Adrenal gland (tissue), 9 donors: ENCODE measurements at regions not wholly inside any gene's neighbourhood (a gene's known extent, or its start where the extent isn't known, plus 50 kb on each side); places are given as distances from the start of the nearest gene placed in this dataset.

Source experiments
- DNase-seq, 7 donors: peaks; one replicate each; pipeline ENCODE4 v3.0.0-alpha.2; 2019 to 2020
- H3K27ac ChIP-seq, 5 donors: fragments of 200-600 bp; sonication (generic) in 4 of 5; 1 replicate in 3 of 5; 2 replicates in 2 of 5; pipeline versions ENCODE4 v1.5.1 to v1.8.0; 2016 to 2020; ENCODE audit warnings: mild to moderate bottlenecking in 1 of 5
- H3K27me3 ChIP-seq: fragments of 200-600 bp; 2 replicates; pipeline ENCODE4 v1.8.0; 2021
- H3K36me3 ChIP-seq, 2 donors: fragments of 200-600 bp; replicated peaks in 1 of 2; 1 replicate in 1 of 2; 2 replicates in 1 of 2; pipeline versions ENCODE4 v1.5.1 to v1.8.0; 2018 to 2022
- H3K4me1 ChIP-seq, 2 donors: fragments of 200-600 bp; replicated peaks in 1 of 2; 1 replicate in 1 of 2; 2 replicates in 1 of 2; pipeline versions ENCODE4 v1.5.1 to v1.8.0; 2018 to 2021
- H3K4me3 ChIP-seq, 4 donors: fragments of 200-600 bp; sonication (generic) in 3 of 4; one replicate each; pipeline ENCODE4 v1.5.1; 2016 to 2018
- H3K9me3 ChIP-seq, 3 donors: fragments of 200-600 bp; sonication (generic) in 1 of 3; replicated peaks in 1 of 3; 1 replicate in 2 of 3; 2 replicates in 1 of 3; pipeline versions ENCODE4 v1.5.1 to v1.8.0; 2016 to 2021
- POLR2A ChIP-seq, 2 donors: fragments of 450-650 bp; IDR thresholded peaks; one replicate each; pipeline ENCODE4 v1.6.1; 2017; ENCODE audit warnings: antibody characterized with exemption in 2 of 2, mild to moderate bottlenecking in 2 of 2, moderate library complexity in 1 of 2
- WGBS, 4 donors: extraction: QIAGEN DNeasy Blood & Tissue Kit in 2 of 4; methylation state at CpG; one replicate each; pipeline versions ENCODE4 v1.1.5 to v1.1.7; 2013 to 2017; 5-methylcytosine and 5-hydroxymethylcytosine counted together
- intact Hi-C, 2 donors: fragments of 100-400 bp; cut with DNase I; formaldehyde crosslinking; loops; one replicate each; pipeline versions ENCODE4 v1.14.1 to v1.15.0; 2022 to 2023
- TF ChIP-seq, protein P1 (sequence below), 6 experiments: fragments of 450-650 bp in 4 of 6; fragments of 200-600 bp in 2 of 6; sonication (generic) in 1 of 6; IDR thresholded peaks; 1 replicate in 5 of 6; 2 replicates in 1 of 6; pipeline versions ENCODE4 v1.5.1 to v1.8.0; 2016 to 2021; ENCODE audit warnings: antibody characterized with exemption in 6 of 6, mild to moderate bottlenecking in 2 of 6, moderate library complexity in 1 of 6
- donor health status: healthy with polysubstance abuse.
- donor health status: Bipolar disorder and iron deficiency.
- donor health status: DM: yes; HTN: yes; CAD: no.
- donor health status: DM: no; HTN: no; CAD: no.
- donor health status: DM: no; HTN: no; CAD: no.

- WGBS, 4 donors: 90 to 95% (median 94%) methylated on average over 1 of the region's 1 CpG
- intact Hi-C loops: no loop called here
Measured at GRCh38 chr3:115384381-115384780, 237.3 kb upstream of the ZBTB20 start.

DNA sequence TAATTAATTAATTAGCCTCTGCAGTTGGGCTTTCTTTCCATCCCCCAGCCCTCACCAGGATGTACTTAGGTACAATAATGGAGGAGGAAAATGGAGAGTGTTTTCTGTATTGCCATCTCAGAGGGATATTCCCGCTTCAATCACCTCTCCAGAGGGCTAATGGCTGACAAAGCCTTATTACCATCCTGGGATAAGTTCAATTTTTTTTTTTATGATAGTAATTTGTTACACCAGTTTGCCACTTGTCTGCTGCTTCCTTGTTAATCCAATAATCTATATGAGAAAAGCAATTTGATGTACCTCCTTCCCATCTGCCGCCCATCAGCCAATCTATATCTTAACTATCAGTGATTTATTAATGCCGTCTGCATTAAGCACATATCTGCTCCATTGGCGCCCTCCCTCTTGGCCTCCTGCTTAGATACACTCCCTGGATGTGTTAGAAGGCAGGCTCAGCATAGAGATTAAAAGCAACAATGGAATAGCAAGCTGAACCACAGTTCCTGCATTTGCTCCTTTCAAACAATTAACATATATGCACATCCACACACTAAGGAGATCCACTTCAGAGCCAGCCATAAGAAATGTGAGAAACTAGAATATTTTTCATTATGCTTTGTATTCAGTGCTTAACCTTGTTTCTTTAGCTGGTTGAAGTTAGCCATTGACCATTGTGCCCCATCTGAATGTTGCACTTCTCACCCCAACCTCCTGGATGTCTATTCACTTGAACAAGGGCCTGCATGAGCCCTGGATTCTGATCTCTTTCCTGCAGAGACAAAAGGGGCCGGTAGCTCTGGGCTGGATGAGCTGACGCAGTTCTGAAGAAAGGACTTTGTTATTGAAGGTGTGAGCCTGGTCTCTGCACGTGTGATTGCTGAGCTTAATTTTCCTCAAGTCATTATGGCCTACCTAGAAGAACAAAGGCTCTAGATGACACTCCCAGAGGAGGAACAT, 237.3 kb upstream of the GAP43 start:
- Histone ChIP-seq H3K4me3 (no peak overlapping the region), H3K27me3 (no peaks in the 10 kb centered on the region), H3K9me3 (no peaks in the 10 kb centered on the region), H3K27ac (no peak overlapping the region), H3K4me1 (no peaks in the 10 kb centered on the region), H3K36me3 (no peaks in the 10 kb centered on the region)
- intact Hi-C loops: no loop called here
- TF ChIP-seq, protein P1, sequence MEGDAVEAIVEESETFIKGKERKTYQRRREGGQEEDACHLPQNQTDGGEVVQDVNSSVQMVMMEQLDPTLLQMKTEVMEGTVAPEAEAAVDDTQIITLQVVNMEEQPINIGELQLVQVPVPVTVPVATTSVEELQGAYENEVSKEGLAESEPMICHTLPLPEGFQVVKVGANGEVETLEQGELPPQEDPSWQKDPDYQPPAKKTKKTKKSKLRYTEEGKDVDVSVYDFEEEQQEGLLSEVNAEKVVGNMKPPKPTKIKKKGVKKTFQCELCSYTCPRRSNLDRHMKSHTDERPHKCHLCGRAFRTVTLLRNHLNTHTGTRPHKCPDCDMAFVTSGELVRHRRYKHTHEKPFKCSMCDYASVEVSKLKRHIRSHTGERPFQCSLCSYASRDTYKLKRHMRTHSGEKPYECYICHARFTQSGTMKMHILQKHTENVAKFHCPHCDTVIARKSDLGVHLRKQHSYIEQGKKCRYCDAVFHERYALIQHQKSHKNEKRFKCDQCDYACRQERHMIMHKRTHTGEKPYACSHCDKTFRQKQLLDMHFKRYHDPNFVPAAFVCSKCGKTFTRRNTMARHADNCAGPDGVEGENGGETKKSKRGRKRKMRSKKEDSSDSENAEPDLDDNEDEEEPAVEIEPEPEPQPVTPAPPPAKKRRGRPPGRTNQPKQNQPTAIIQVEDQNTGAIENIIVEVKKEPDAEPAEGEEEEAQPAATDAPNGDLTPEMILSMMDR (IDR thresholded peaks at IDR 0.05): no peak
- TF ChIP-seq POLR2A (IDR thresholded peaks at IDR 0.05): no peak
- WGBS, 4 donors: 88 to 89% (median 89%) methylated on average over 7 of the region's 7 CpGs
- no peak for DNase-seq

More at GRCh38 chr3:115384381-115384780, 237.3 kb upstream of the ZBTB20 start:
- Histone ChIP-seq H3K27ac (no peak overlapping the region), H3K4me3 (no peak overlapping the region), H3K4me1 (no peaks in the 10 kb centered on the region), H3K36me3 (no peaks in the 10 kb centered on the region), H3K9me3 (no peaks in the 10 kb centered on the region), H3K27me3 (no peaks in the 10 kb centered on the region)
- DNase-seq: no peak
- TF ChIP-seq, protein P1 (IDR thresholded peaks at IDR 0.05): no peak
- no peak for TF ChIP-seq POLR2A (IDR thresholded peaks at IDR 0.05)

- no peak for TF ChIP-seq POLR2A (IDR thresholded peaks at IDR 0.05)
- TF ChIP-seq, protein P1 (IDR thresholded peaks at IDR 0.05): no peak
- H3K27ac ChIP-seq: no peak overlapping the region
- H3K4me1 ChIP-seq: no peaks in the 10 kb centered on the region
- H3K36me3 ChIP-seq: no peaks in the 10 kb centered on the region
- WGBS, 4 donors: 63 to 80% (median 73%) methylated on average over 1 of the region's 1 CpG
- intact Hi-C loops: no loop called here
- DNase-seq: no peak
- no peaks in the 10 kb centered on the region for H3K9me3 ChIP-seq
- H3K4me3 ChIP-seq: no peak overlapping the region
- H3K27me3 ChIP-seq: no peaks in the 10 kb centered on the region
Measured at GRCh38 chr3:115388166-115388565, 235.1 kb upstream of the GAP43 start.

- no peak overlapping the region for H3K4me3 ChIP-seq
- no peak for DNase-seq
- TF ChIP-seq, protein P1 (IDR thresholded peaks at IDR 0.05): no peak
- no peak for TF ChIP-seq POLR2A (IDR thresholded peaks at IDR 0.05)
- H3K4me1 ChIP-seq: no peaks in the 10 kb centered on the region
- no peak overlapping the region for H3K27ac ChIP-seq
- 59 to 68% (median 63%) methylated on average over 3 of the region's 3 CpGs for WGBS, 4 donors
- no peaks in the 10 kb centered on the region for H3K27me3 ChIP-seq
- H3K36me3 ChIP-seq: no peaks in the 10 kb centered on the region
- no peaks in the 10 kb centered on the region for H3K9me3 ChIP-seq
- intact Hi-C loops: no loop called here
Measured at GRCh38 chr3:115388811-115389210, 234.5 kb upstream of the GAP43 start.
